Breast epithelium (tissue), 3 donors: ENCODE measurements at regions not wholly inside any gene's neighbourhood (a gene's known extent, or its start where the extent isn't known, plus 50 kb on each side); places are given as distances from the start of the nearest gene placed in this dataset.

ENCODE experiments used
- CTCF ChIP-seq, 3 donors: fragments of 450-650 bp; IDR thresholded peaks; one replicate each; pipeline ENCODE4 v1.5.1; 2016 to 2017; ENCODE audit warnings: antibody characterized with exemption in 3 of 3, mild to moderate bottlenecking in 3 of 3, moderate library complexity in 3 of 3
- POLR2A ChIP-seq: fragments of 450-650 bp; IDR thresholded peaks from one replicate; pipeline ENCODE4 v1.6.1; 2016; ENCODE audit warnings: antibody characterized with exemption, mild to moderate bottlenecking, moderate library complexity
- POLR2AphosphoS5 ChIP-seq, 3 donors: sonication (generic); formaldehyde crosslinking; IDR thresholded peaks; one replicate each; pipeline ENCODE4 v1.6.1; 2017; ENCODE audit warnings: antibody characterized with exemption in 3 of 3

DNA sequence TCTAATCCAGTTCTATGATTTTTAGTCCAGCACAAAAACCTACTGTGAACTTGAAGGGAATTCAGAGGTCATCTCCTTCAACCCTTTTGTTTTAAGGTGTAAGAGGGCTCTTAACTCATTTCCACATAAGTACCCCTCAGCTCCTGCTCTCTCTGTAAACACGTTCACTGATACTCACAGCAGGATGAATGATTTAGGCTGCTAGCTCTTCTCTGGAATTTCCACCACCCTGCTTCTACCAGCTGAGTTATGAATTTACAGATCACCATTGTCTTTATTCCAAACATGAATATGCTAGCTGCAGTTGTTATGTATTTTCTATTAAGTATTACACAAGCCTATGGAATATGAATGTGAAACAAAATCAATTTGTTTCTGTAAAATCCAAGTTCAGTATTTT, 101.3 kb upstream of the NANOGP8 start:
- no peak for TF ChIP-seq CTCF (IDR thresholded peaks at IDR 0.05)
- no peak for TF ChIP-seq POLR2A
- TF ChIP-seq POLR2AphosphoS5 (IDR thresholded peaks at IDR 0.05): no peak
